Osteocyte (in vitro differentiated cells): ENCODE measurements at regions not wholly inside any gene's neighbourhood (a gene's known extent, or its start where the extent isn't known, plus 50 kb on each side); places are given as distances from the start of the nearest gene placed in this dataset.

Experiments used
- DNase-seq: peaks from one replicate; pipeline ENCODE4 v3.0.0; 2021; ENCODE audit warnings: mixed read lengths; ENCODE audit not compliant: unreplicated experiment; ENCODE audit errors: extremely low spot score
- H3K27ac Mint-ChIP-seq: one replicate; pipeline ENCODE4 v1.8.0; 2021; ENCODE audit warnings: mild to moderate bottlenecking, mixed read lengths; ENCODE audit not compliant: unreplicated experiment
- H3K27me3 Mint-ChIP-seq: one replicate; pipeline ENCODE4 v1.8.0; 2021; ENCODE audit warnings: mixed read lengths; ENCODE audit not compliant: unreplicated experiment
- H3K36me3 Mint-ChIP-seq: one replicate; pipeline ENCODE4 v1.8.0; 2021; ENCODE audit warnings: mixed read lengths; ENCODE audit not compliant: unreplicated experiment
- H3K4me1 Mint-ChIP-seq: one replicate; pipeline ENCODE4 v1.8.0; 2021; ENCODE audit warnings: mixed read lengths; ENCODE audit not compliant: unreplicated experiment
- H3K4me3 Mint-ChIP-seq: one replicate; pipeline ENCODE4 v1.8.0; 2021; ENCODE audit warnings: mild to moderate bottlenecking, moderate library complexity, mixed read lengths; ENCODE audit not compliant: unreplicated experiment
- H3K9me3 Mint-ChIP-seq: one replicate; pipeline ENCODE4 v1.8.0; 2021; ENCODE audit warnings: mixed read lengths; ENCODE audit not compliant: unreplicated experiment
- TF ChIP-seq, protein P1 (sequence below): fragments of 200-600 bp; sonication (generic); IDR thresholded peaks from 2 replicates; pipeline ENCODE4 v1.5.0; 2021; ENCODE audit warnings: antibody characterized with exemption, mild to moderate bottlenecking, moderate library complexity

DNA sequence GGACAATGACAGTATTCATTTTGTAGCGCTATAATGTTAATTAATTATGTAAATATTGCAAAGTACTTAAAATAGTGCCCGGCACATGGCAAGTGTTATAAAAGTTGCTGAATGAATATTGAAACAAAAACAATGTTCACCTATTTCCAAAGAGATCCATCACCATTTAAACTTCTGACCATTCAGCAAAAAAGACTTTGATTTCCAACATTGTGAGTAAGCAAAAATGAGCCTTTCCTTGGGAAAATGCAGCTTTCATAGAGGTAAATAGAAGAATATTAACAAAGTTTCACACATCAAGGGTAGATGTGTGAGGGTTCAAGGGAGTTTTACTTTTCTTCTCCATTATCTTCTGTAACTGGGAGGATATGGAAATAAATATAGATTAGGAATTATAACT lies 1089.4 kb upstream of the C9orf72 start:
- Mint-ChIP-seq H3K27ac (no peak overlapping the region), H3K9me3 (no peaks in the 10 kb centered on the region), H3K27me3 (no peaks in the 10 kb centered on the region), H3K4me1 (no peaks in the 10 kb centered on the region), H3K36me3 (no peaks in the 10 kb centered on the region), H3K4me3 (no peak overlapping the region)
- TF ChIP-seq, protein P1, sequence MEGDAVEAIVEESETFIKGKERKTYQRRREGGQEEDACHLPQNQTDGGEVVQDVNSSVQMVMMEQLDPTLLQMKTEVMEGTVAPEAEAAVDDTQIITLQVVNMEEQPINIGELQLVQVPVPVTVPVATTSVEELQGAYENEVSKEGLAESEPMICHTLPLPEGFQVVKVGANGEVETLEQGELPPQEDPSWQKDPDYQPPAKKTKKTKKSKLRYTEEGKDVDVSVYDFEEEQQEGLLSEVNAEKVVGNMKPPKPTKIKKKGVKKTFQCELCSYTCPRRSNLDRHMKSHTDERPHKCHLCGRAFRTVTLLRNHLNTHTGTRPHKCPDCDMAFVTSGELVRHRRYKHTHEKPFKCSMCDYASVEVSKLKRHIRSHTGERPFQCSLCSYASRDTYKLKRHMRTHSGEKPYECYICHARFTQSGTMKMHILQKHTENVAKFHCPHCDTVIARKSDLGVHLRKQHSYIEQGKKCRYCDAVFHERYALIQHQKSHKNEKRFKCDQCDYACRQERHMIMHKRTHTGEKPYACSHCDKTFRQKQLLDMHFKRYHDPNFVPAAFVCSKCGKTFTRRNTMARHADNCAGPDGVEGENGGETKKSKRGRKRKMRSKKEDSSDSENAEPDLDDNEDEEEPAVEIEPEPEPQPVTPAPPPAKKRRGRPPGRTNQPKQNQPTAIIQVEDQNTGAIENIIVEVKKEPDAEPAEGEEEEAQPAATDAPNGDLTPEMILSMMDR, result no peak
- no peak for DNase-seq

DNA sequence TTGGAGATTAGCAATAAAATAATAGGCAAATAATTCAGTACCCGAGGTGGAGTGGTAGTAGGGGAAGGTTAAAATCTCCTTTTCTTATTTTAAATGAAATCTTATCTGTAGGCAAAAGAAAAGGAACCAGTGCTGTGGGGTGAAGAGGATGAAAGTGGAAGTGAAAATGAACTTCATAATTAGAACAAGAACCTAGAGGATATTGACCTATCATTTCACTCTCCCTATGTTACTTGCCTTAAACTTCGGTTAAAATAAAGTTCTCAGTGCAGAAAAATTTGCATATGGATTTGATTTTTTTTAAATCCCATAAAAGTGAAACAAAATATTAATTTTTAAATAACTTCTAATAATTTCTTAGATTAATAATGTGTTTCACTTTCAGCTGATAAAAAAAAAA lies 1094.9 kb upstream of the C9orf72 start:
- H3K27me3 Mint-ChIP-seq, result no peaks in the 10 kb centered on the region
- H3K4me3 Mint-ChIP-seq, result no peak overlapping the region
- TF ChIP-seq, protein P1, result no peak
- no peak overlapping the region for H3K27ac Mint-ChIP-seq
- no peaks in the 10 kb centered on the region for H3K4me1 Mint-ChIP-seq
- no peak for DNase-seq
- no peaks in the 10 kb centered on the region for H3K36me3 Mint-ChIP-seq
- H3K9me3 Mint-ChIP-seq, result no peaks in the 10 kb centered on the region

DNA sequence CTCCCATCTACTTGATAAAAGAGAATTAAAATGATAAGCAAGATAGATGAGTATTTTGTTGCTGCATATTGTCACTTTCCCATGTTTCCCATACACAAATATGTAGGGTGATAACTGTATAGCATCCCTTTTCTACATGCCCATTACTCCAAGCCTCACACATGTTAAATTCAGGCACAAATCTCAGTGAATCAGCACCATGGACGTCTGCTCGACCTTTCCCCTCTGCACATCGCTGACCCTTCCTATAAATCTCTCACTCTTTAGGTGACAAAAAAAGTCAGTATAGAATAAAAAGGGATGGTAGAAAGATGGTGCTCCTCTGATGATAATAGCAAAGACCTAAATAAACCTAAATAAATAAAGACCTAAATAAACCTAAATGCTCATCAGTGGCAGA lies 1097.7 kb upstream of the C9orf72 start:
- no peak for DNase-seq
- Mint-ChIP-seq H3K4me1 (no peaks in the 10 kb centered on the region), H3K4me3 (no peak overlapping the region), H3K9me3 (no peaks in the 10 kb centered on the region), H3K27ac (no peak overlapping the region), H3K36me3 (no peaks in the 10 kb centered on the region), H3K27me3 (no peaks in the 10 kb centered on the region)
- TF ChIP-seq, protein P1, result no peak

DNA sequence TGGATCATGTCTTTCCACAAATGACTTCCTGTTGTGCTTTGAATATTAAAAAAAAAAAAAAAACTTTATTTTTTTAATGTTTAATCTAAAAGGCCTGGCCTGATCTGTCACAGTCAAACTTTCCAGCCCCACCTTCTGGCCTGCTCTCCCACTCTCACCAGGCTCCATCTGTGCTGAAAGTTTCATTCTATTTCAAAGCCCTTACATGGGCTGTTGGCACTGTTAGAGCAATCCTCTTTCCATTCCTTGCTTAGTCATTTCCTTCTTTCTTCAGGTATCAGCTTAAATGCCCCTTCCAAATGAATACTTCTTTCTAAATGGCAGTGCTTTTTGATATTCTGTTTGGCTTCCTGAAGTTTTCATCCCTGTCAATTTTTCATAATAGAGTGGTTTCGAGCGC lies 1104.8 kb upstream of the C9orf72 start:
- no peak overlapping the region for H3K27ac Mint-ChIP-seq
- H3K4me1 Mint-ChIP-seq, result no peaks in the 10 kb centered on the region
- H3K27me3 Mint-ChIP-seq, result no peaks in the 10 kb centered on the region
- H3K36me3 Mint-ChIP-seq, result no peaks in the 10 kb centered on the region
- no peak for DNase-seq
- no peak overlapping the region for H3K4me3 Mint-ChIP-seq
- no peaks in the 10 kb centered on the region for H3K9me3 Mint-ChIP-seq
- TF ChIP-seq, protein P1, result no peak

DNA sequence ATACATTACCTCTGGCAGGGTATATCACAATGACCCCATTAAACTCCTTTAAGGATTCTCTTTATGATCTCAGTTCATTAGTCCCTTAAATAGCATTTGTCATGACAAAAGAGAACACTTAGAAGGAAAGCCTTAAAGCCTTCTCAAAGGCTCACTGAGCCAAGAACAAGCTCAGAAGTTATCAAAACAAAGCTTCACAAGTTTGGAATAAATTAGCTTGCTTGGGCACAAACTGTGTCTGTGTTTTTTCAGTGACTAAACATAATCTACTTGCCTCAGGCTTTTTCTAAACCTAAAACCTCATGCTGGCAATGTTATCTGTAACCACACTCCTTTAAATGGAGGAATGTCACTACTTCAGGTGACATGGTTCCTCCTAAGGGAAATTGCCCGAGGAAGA lies 1114.9 kb upstream of the C9orf72 start:
- H3K27ac Mint-ChIP-seq, result no peak overlapping the region
- no peak overlapping the region for H3K4me3 Mint-ChIP-seq
- no peaks in the 10 kb centered on the region for H3K36me3 Mint-ChIP-seq
- no peak for DNase-seq
- no peaks in the 10 kb centered on the region for H3K4me1 Mint-ChIP-seq
- peaks cover 18% of the 10 kb centered on the region for H3K9me3 Mint-ChIP-seq
- TF ChIP-seq, protein P1, result no peak
- H3K27me3 Mint-ChIP-seq, result no peaks in the 10 kb centered on the region
